NCI-H2107 treated with DMSO at 0.1 percent for 48 hours (cell line): ENCODE measurements at regions not wholly inside any gene's neighbourhood (a gene's known extent, or its start where the extent isn't known, plus 50 kb on each side); places are given as distances from the start of the nearest gene placed in this dataset.

Experiments used
- DNase-seq: peaks from one replicate; lab custom pipeline; 2025; ENCODE audit not compliant: unreplicated experiment; lab: John Stamatoyannopoulos, UW

DNA sequence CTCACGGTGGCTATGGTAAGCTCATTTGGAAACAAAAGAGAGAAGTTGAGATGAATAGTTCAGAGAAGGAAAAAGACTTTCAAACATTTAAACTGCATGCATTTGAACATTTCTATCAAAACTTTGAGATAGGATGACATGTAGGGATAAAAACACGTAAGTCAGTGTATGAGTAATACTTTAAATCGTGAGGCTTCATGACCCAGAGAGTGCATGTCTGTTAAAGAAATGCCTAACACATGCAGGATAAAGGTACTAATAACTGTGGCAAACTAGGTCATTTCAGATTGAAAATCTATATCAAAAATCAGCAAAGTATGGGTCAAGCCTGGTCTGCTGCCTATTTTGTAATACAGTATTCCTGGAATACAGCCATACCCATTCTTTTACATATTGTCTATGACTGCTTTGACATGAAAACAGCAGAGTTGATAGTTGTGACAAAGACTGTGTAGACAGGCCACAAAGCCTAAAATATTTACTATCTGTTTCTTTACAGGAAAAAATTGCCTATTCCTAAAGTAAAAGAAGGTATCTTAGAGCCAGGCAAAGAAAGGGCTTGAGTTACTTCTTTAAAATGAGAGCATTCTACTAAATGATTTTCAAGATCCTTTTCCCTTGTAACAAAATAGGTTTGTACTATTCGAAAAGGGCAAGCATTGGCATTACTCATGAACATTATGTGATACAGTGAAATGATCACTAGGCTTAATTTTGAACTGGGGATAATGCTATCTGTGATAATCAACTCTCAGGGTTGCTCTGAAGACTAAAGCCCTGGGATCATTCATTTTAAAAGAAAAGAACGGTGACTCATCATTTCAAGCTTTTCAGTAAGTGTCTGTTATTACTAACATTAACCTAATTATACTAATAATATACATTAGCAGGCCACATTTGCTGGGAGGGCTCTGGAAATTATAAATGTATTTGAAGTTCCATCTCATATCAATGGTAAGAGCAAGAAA, 185.9 kb downstream of the CRPPA start:
- no peak for DNase-seq

DNA sequence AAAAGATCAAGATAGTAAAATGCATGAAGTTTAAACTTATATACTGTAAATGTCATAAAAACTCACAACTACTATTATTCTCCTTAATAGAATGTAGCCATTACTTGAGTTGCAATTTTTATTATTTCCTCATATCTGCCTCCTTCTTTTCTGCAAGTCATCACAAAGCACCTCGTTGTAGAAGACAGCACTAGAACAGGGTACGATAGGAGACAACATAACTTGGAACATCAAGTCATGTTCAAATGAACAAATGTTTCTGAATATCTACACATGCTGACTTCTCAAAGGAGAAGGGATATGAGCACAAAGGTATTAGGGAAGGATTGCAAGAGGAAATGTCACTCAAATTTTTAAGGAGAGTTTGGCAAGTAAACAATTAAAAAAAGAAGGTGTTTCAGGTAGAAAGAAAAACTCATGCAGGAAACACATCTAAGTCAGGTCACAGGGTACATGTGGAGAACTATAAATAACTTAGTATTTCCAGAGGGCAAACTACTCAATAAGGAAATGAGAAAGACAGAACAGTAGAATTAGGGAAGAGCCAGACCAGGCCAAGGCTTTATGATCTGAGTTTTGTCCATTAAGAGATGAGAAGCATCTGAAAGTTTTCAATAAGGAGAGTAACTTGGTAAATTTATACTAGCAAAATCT, 186.7 kb downstream of the CRPPA start:
- no peak for DNase-seq

DNA sequence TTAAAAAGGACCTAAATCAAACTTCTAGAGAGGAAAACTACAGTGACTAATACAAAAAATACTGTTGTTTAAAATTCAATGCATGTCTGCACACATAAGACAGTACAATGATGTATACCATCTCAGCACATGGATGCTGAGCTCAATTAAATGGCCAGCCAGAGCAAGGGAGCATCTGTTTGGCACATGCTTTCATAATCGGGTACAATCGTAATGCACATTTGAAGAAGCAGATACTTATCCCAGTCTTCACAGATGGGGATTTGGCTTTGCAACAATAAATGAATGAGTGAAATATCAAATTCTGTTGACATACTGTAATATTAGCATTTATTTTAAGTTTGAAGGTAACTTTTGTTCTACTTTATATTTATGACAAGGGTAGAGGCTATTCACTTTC, 187.8 kb downstream of the CRPPA start:
- no peak for DNase-seq

DNA sequence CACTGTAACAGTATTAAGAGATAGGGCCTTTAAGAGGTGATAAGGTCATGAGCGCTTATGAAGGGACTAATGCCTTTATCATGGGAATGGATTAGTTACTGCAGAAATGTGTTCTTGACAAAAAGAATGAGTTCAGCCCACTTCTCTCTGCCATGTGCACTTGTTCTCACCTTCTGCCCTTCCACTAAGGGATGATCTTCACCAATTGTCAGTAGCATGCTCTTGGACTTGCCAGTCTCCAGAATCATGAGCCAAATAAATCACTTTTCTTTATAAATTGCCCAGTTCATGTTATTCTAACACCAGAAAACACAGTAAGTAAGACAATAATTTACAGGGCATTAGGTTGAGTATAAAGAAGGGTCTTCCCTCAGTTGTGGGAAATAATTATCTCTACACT, 189.1 kb downstream of the CRPPA start:
- no peak for DNase-seq

DNA sequence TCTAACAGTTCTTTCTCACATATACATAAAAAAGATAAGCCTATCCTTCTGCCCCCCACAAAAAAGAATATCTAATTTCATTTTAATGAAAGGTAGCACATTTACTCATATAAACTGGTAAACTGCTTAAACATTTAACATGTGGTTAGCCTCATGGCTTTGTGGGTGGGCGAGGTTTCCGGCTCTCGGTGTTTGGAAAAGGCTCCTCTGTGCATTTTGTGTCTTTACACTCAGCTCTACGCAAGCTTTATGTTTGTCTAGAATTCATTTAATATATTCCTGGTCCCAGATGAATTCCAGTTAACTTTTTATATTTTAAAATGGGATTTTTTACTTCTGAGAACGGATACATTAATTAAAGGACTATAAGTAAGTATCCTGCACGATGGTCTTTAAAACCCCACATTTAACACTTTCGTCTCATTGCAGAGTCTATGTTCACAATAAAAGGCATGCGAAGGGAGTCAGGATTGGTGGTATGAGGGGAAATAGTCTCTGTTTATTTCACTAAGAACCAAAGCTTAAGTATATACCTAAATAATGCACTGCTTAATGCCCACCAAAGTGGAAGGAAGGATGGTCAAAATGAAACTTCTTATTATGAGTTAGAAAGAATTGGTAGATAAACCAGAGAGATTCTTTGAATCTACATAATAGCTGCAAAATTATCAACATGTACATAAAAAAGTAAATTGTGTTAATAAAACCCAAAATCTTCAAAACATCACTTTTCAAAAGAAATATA, 197.2 kb downstream of the CRPPA start:
- no peak for DNase-seq

DNA sequence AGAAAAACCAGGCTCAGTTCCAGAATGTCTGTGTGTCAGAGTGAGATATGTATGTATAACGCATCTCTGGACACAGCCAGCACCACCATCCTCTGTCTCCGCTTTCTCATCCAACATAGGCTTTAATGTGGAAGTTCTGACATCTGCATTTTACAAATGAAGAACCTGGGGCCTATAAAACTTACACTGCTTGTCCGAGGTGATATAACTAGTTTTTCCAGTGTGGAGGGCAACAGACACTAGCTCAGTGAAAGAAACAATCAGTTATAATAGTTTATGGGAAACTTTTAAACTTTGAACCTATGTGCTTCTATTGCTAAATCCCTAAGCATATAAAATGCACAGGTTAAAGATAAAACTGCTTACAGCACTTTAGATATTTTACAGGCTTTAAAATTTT, 208.7 kb downstream of the CRPPA start:
- DNase-seq, result no peak

GRCh38 chr7:16212032-16212431, 209.3 kb downstream of the CRPPA start:
- no peak for DNase-seq

DNA sequence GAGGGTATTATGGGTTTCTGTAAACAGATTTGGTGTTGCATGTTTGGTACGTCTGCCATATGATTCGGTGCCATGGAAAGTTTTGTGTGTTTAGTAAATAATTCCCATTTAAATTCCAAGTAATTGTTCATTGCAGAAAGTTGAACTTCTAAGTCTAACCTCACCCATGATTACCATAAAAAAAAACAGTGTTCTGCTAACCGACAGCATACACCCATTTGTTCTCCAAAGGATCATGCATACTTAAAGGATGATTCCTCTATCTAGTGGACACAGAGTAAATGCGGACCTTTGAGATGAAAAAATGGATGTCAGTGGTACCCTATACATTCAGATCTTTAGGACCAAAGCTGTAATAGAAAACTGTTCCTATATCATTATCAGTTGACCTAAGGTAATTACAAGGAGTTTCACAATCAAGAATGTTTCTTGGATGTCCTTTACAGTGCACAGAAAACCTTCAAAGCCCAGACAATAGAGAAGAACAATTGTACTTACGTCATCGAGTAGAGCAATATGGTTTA, 209.9 kb downstream of the CRPPA start:
- DNase-seq, result no peak

DNA sequence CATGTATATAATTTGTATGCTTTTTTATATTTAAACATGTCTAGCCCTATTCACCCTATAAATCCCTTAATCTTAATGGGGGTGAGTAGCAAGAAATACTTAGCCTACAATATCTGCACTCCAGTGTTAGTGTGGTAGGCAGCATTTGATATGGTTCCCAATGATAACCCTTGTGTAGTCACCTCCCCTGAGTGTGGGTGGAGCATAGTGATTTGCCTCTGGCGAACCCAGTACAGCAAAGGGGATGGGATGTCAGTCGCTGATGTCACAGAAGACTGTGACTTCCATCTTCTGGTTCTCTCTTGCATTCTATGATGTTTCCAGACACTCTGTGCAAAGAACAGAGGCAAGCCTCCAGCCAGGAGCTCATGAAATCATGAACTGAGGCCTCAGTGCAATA, 211.2 kb downstream of the CRPPA start:
- no peak for DNase-seq

DNA sequence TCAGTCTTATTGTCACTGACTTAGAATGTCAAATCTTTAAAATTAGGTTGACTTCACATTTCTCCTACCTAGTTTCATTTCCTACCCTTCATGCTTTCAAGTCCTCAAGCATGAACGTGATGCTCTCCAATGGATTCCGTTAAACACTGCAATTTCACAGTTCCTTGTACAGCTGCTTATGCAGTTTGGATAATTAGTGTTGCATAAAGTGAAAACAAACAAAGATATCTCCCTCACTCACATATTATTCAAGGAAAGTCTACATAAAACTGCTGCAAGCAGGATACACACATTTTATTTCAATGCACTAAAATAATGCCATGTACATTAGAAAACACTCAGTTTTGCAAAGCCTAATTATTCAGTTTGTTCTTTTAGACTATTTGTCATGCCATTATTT, 214.0 kb downstream of the CRPPA start:
- DNase-seq, result no peak

GRCh38 chr7:16205466-16205865, 215.9 kb downstream of the CRPPA start:
- no peak for DNase-seq

GRCh38 chr7:16204953-16205352, 216.4 kb downstream of the CRPPA start:
- DNase-seq, result no peak

DNA sequence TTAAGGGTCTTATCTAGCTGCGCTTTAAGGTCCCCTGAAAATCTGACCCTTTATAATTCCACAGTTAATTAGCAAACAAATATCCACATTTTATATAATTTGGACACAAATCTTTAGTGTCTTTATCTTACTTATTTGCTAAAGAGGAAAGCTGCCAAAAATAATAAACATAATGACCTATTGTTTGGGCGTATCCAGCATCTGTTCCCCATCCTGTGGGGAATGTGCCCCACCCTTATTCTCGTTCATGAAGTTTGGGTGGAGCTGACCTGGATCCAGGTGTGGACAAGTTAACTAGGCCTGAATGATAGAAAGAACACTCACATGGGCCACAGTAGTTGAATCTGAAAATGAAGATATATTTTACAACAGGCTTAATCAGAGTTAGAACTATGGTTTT, 218.3 kb downstream of the CRPPA start:
- no peak for DNase-seq

DNA sequence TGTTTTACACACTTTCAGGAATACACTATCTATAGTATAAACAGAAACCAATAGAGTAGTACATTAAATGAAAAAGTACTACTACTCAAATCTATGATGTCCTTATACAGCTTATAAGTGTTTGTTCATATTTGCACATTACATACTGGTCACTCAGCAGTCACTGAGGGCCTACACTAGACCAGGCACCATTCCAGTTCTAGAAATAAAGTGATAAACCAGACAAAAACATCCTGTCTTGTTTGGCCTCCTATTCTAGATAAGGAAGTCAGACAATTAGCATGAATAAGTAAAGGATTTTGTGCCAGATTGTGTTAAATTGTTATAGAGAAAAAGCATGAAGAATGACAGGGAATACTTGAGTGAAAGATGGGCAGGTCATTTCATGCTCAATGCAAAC, 219.0 kb downstream of the CRPPA start:
- no peak for DNase-seq

- no peak for DNase-seq
Observed at GRCh38 chr7:16200591-16200990, 220.7 kb downstream of the CRPPA start.

GRCh38 chr7:16193631-16194030, 227.7 kb downstream of the CRPPA start:
- DNase-seq, result no peak

DNA sequence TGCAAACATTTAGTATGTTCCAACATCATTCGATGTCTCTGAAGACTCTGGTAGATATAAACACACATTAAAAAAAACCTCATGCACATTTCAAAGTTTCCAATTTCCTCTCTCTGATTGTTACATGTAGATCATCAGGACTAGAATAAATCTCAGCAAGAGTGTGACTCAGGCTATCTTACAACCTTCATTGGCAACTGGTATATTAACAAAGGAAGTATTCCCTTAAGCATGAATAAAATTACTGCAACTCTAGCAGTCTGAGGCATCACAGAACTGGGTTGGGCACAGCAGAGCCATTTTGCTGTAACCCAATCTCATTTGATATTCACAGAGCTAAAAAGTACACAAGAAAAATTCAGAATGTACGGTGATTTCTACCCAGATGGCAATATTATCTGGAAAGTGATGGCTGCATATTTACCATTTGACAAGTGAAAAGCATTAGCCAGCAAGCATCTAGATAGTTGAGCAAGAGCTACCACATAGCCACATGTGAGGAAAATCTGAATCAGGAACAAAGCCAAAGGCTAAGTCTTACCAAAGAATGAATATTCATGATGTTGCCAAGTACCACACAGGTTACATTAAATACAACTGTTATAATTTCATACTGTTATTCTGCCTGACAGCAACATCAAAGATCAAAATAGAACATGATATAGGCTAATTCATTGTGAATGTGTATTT, 232.2 kb downstream of the CRPPA start:
- DNase-seq, result no peak

DNA sequence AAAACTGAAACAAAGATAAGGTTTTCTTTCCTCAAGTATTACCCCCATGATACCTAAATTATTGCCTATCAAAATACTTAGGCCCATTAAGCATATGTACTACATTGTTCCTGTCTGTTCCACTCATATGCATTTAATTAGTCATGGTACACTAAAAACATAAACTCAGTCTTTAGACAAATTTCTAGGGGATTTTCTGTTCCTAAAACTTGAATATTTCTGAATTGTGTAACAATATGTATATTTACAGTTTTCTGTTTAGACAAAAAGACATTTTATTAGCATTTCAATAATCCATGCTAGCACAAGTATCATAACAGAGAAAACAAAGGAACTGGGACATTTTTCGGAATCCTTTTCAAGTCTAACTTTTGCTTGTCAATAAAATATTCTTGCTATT, 234.2 kb downstream of the CRPPA start:
- no peak for DNase-seq

DNA sequence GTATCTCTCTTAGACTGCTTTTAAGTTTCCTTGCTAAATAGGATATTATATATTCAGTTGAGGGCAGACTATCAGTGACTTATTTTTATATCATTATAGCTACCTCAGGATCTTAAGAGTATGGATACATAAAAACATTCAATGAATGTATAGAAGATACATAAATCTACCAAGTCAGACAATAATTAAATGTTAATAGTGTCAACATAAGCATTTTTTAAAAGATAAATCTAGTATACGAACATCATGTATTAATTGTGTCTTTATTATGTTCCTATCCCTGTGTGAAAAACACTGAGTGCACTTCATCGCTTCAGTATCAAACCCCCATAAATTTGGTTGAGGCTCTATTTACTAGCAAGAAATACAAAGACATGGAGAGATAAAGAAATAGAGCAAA, 242.8 kb downstream of the CRPPA start:
- DNase-seq, result no peak

DNA sequence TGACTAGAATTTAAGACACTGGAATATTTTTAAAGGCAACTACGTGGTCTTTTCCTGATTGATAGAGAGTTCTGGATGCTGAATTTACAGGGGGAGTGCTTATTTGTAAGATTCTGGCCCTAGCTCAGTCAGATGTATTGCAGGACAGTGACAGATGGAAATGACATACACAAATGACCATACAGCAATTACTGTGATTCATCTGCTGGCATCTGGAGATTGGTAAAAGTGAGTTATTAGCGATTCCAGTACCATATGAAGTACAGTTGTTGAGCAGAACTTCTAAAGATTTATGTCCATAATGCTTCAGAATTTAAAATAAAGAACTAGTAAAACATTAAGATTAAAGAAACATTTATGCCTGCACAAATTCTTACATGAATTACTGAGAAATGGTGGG, 243.2 kb downstream of the CRPPA start:
- DNase-seq, result no peak

DNA sequence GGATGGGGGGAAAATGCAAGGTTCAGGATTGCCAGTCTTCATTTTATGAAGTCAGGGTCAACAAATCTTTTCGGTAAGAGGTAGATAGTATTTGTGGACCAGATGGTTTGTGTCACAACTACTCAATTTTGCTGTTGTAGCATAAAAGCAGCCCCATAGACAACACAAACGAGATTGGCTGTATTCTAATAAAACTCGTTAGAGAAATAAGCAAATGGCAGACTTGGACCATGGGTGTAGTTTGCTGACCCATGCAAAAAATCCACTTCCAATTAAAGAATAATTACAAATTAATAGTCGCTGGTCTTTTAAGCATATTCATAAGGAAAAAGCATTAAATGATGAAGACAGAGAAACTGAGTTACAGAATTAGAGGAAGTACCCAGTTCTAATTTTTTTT, 247.1 kb downstream of the CRPPA start:
- no peak for DNase-seq
